Left lung (tissue), 4 donors: ENCODE measurements at regions not wholly inside any gene's neighbourhood (a gene's known extent, or its start where the extent isn't known, plus 50 kb on each side); places are given as distances from the start of the nearest gene placed in this dataset.

Experiments
- ATAC-seq: fragments of 200-7000 bp; cut with Tn5 transposase; one replicate; pipeline ENCODE4 v1.9.1; 2020; ENCODE audit warnings: moderate library complexity
- DNase-seq, 4 donors: peaks; one replicate each; pipeline ENCODE4 v3.0.0-alpha.2; 2013 to 2020
- H3K27ac ChIP-seq, 2 donors: fragments of 200-600 bp; sonication (generic) in 1 of 2; one replicate each; pipeline versions ENCODE4 v1.5.0 to v1.8.0; 2020 to 2021
- H3K27me3 ChIP-seq, 2 donors: fragments of 200-600 bp; sonication (generic) in 1 of 2; one replicate each; pipeline versions ENCODE4 v1.5.0 to v1.8.0; 2020 to 2021
- H3K36me3 ChIP-seq, 2 donors: fragments of 200-600 bp; sonication (generic) in 1 of 2; one replicate each; pipeline versions ENCODE4 v1.5.0 to v1.8.0; 2020 to 2021
- H3K4me1 ChIP-seq, 2 donors: fragments of 200-600 bp; one replicate each; pipeline ENCODE4 v1.8.0; 2021
- H3K4me3 ChIP-seq, 2 donors: fragments of 200-600 bp; sonication (generic) in 1 of 2; one replicate each; pipeline versions ENCODE4 v1.5.0 to v1.8.0; 2020 to 2021; ENCODE audit warnings: mild to moderate bottlenecking in 1 of 2
- H3K9me3 ChIP-seq, 2 donors: fragments of 200-600 bp; sonication (generic) in 1 of 2; one replicate each; pipeline versions ENCODE4 v1.5.0 to v1.8.0; 2020 to 2021
- intact Hi-C, 2 donors: fragments of 100-400 bp; cut with DNase I; formaldehyde crosslinking; loops; one replicate each; pipeline versions ENCODE4 v1.11.2 to v1.14.2; 2022
- TF ChIP-seq, protein P1 (sequence below), 2 donors: fragments of 200-600 bp; sonication (generic) in 1 of 2; IDR thresholded peaks; one replicate each; pipeline versions ENCODE4 v1.5.0 to v1.8.0; 2021; ENCODE audit warnings: antibody characterized with exemption in 2 of 2
- donor health status: DM: no; HTN: yes; CAD: no.
- donor health status: DM: no; HTN: no; CAD: no.

DNA sequence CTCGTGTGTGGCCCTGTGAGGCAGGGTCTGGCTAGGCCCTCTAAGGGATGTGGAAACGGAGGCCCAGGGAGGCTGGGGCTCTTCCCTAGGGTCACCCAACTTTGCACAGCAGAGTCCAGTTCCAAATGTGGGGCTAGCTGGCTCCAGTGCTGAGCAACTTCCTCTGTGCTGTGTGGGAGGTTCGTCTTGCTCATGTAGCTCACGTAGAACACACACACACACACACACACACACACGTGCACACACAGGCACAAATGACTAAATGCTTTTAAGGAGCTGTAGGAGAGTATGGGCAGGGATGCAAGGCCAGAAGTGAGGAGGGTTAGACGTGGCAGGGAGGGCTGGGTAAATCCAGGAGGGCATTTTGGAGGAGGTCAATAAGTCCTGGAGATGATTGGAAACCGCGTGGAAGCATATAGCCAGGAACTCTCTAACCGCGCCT, 213.8 kb downstream of the RPLP1 start:
- ATAC-seq (peak; percentile 67), DNase-seq (peak in 1 of 4 donors; percentile 58)
- Histone ChIP-seq H3K4me3 (no peak overlapping the region), H3K9me3 (no peaks in the 10 kb centered on the region), H3K27me3 (peaks cover 0 to 22% of the 10 kb centered on the region in 2 donors), H3K27ac (peak overlapping the region in 1 of 2 donors; percentile 79), H3K4me1 (peaks cover 0 to 43% of the 10 kb centered on the region in 2 donors), H3K36me3 (no peaks in the 10 kb centered on the region)
- intact Hi-C loops = no loop called here
- TF ChIP-seq, protein P1, sequence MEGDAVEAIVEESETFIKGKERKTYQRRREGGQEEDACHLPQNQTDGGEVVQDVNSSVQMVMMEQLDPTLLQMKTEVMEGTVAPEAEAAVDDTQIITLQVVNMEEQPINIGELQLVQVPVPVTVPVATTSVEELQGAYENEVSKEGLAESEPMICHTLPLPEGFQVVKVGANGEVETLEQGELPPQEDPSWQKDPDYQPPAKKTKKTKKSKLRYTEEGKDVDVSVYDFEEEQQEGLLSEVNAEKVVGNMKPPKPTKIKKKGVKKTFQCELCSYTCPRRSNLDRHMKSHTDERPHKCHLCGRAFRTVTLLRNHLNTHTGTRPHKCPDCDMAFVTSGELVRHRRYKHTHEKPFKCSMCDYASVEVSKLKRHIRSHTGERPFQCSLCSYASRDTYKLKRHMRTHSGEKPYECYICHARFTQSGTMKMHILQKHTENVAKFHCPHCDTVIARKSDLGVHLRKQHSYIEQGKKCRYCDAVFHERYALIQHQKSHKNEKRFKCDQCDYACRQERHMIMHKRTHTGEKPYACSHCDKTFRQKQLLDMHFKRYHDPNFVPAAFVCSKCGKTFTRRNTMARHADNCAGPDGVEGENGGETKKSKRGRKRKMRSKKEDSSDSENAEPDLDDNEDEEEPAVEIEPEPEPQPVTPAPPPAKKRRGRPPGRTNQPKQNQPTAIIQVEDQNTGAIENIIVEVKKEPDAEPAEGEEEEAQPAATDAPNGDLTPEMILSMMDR (IDR thresholded peaks at IDR 0.05) = no peak

DNA sequence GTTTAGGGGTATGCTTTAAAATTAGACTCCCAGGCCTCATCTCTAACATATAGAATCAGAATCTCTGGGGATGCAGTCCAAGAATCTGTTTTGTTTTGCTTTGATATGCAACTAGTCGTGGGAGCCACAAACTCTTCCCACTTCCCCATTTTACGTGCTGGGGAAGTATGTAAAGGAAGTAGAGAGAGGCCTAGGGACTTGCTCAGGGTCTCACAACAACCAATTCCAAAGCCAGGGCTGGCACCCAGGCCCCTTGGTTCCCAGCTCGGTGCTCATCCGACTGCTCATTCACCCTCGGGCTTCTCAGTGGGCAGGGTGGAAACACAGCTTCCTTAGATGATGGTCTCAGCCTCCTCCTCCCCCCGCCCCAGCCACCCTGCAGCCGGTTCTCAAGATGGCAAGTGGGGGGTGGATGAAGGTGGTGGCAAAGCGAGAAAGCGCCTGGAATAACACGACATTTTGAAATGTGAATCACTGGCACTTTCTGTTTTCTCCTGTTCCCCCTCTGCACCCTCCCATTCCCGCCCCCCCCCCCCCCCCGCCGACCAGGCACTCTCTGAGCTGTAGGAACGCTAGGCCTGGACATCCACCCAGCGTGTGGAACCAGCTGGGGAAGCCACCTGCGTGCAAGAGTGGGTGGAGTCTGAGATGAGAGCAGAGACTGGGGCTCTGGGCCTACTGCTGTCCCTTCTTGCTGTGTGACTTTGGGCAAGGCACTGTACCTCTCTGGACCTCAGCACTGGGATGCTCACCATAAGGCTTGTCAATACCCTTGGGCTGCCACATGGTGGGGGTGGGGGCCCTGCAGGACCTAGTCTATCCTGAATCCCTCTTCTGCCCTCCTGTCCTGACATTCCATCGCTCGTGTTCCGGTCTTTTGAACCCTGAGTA, 214.5 kb downstream of the RPLP1 start:
- Histone ChIP-seq H3K27ac (peak overlapping the region in 1 of 2 donors; percentile 79), H3K4me3 (no peak overlapping the region), H3K9me3 (no peaks in the 10 kb centered on the region), H3K36me3 (no peaks in the 10 kb centered on the region), H3K4me1 (peaks cover 0 to 43% of the 10 kb centered on the region in 2 donors), H3K27me3 (peaks cover 0 to 22% of the 10 kb centered on the region in 2 donors)
- DNase-seq = peak in 2 of 4 donors; percentile 49 to 77
- peak; percentile 49 for ATAC-seq
- intact Hi-C loops = no loop called here
- TF ChIP-seq, protein P1 (IDR thresholded peaks at IDR 0.05) = no peak

DNA sequence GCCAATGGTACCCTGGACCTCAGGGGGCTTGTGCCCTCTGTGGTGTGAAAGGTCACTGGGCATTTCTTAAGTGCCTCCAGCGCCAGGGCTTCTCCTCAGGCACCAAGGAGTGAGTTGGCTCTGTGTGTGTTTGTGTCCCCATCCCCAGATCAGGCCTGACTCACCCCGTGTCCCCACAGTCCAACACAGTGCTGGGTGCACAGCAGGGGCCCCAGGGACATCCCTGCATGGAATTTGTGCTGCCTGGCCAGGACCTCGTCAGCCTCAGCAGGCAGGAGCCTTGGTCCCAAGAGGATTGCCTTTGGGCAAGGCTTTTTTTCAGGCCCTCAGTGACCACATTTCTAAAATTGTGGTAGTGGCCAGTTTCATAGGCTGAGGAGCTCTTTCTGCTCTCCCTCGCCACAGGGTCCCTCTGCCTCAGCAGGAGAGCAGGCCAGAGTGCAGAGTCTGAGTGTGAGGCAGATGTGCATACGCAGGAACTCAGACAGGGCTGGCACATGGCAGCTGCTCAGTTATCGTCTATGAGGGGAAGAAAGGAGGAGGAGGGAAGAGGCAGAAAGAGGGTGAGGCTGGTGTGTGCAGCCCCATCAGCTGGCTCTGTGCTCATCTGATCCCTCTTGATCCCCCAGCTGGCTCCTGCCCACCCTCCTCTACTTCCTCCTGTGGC, 215.6 kb downstream of the RPLP1 start:
- H3K4me1 ChIP-seq = peaks cover 0 to 43% of the 10 kb centered on the region in 2 donors
- ATAC-seq (no peak), DNase-seq (no peak)

DNA sequence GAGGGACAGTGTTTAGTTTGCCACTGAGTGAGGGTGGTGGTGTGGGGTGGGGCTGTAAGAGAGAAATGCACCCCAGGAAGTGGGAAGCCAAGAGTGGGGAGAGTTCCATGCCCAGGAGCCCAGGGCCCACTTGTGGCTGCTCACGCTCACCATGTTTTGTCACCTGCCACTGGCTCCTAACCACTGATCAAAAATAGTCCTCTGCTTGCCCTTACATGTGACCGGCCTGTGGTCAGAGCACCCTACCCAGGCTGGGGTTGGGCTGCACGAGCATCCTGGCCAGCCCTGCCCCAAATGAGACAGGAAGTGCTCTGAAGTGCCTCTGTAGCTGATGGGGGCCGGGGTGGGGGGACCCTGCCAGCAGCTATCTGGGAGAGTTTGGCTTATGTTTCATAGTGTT, 216.3 kb downstream of the RPLP1 start:
- peak; percentile 6 for ATAC-seq

More for the DNA sequence above, 215.6 kb downstream of the RPLP1 start:
- H3K36me3 ChIP-seq = no peaks in the 10 kb centered on the region
- no peak overlapping the region for H3K4me3 ChIP-seq
- H3K9me3 ChIP-seq = no peaks in the 10 kb centered on the region
- H3K27ac ChIP-seq = peak overlapping the region in 1 of 2 donors; percentile 79
- TF ChIP-seq, protein P1 (IDR thresholded peaks at IDR 0.05) = no peak
- intact Hi-C loops = no loop called here
- H3K27me3 ChIP-seq = peaks cover 0 to 22% of the 10 kb centered on the region in 2 donors

More for the DNA sequence above, 216.3 kb downstream of the RPLP1 start:
- DNase-seq = peak in 1 of 4 donors; percentile 44
- Histone ChIP-seq H3K27me3 (peaks cover 0 to 14% of the 10 kb centered on the region in 2 donors), H3K36me3 (no peaks in the 10 kb centered on the region), H3K4me3 (no peak overlapping the region), H3K9me3 (no peaks in the 10 kb centered on the region), H3K4me1 (peaks cover 0 to 43% of the 10 kb centered on the region in 2 donors), H3K27ac (no peak overlapping the region)
- TF ChIP-seq, protein P1 (IDR thresholded peaks at IDR 0.05) = no peak
- intact Hi-C loops = no loop called here
